Muscle of leg (tissue), 3 donors: ENCODE measurements at regions not wholly inside any gene's neighbourhood (a gene's known extent, or its start where the extent isn't known, plus 50 kb on each side); places are given as distances from the start of the nearest gene placed in this dataset.
"Not testable (repeated sequence)": the region's sequence is repeated elsewhere in the genome, so short reads cannot be mapped to it uniquely, and the experiment has no call there.

Experiments used
- DNase-seq: peaks from one replicate; pipeline ENCODE4 v3.0.0; 2013
- H3K27ac ChIP-seq: one replicate; pipeline ENCODE4 v1.5.1; 2013; ENCODE audit warnings: mild to moderate bottlenecking, low read length, control low read depth
- H3K27me3 ChIP-seq: one replicate; pipeline ENCODE4 v1.6.1; 2013; ENCODE audit warnings: low read length; ENCODE audit not compliant: control insufficient read depth, insufficient read depth
- H3K36me3 ChIP-seq: one replicate; pipeline ENCODE4 v1.6.1; 2013; ENCODE audit warnings: low read length; ENCODE audit not compliant: control insufficient read depth, insufficient read depth
- H3K4me1 ChIP-seq: one replicate; pipeline ENCODE4 v1.6.1; 2013; ENCODE audit warnings: low read length; ENCODE audit not compliant: control insufficient read depth, insufficient read depth
- H3K4me3 ChIP-seq: one replicate; pipeline ENCODE4 v1.5.1; 2013; ENCODE audit warnings: low read length, control low read depth
- H3K9me3 ChIP-seq: replicated peaks from 2 replicates; pipeline ENCODE4 v1.6.1; 2013; ENCODE audit warnings: low read depth, low read length; ENCODE audit not compliant: control insufficient read depth
- WGBS: methylation state at CpG from one replicate; pipeline ENCODE4 v1.1.5; 2013; ENCODE audit warnings: missing lambda C conversion rate; ENCODE audit not compliant: insufficient coverage; 5-methylcytosine and 5-hydroxymethylcytosine counted together

DNA sequence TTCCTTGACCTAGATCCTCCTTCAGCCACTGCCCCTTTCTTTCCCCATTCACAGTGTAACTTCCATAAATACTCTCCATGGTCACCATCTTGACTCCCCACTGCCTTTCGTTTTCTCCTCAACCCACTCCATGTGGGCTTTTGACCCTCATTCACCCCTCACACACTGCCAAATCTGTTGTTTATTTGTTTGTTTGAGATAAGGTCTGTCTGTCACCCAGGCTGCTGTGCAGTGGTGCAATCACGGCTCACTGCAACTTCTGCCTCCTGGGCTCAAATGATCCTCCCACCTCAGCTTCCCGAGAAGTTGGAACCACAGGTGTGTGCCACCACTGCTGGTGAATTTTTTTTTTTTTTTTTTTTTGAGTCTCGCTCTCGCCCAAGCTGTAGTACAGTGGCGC, 162.9 kb downstream of the FGF1 start:
- DNase-seq = no peak
- Histone ChIP-seq H3K9me3 (no peaks in the 10 kb centered on the region), H3K4me3 (no peak overlapping the region), H3K27me3 (no peaks in the 10 kb centered on the region), H3K4me1 (no peaks in the 10 kb centered on the region), H3K36me3 (no peaks in the 10 kb centered on the region), H3K27ac (no peak overlapping the region)
- no CpG with 5 or more reads among the region's 6 CpGs for WGBS

DNA sequence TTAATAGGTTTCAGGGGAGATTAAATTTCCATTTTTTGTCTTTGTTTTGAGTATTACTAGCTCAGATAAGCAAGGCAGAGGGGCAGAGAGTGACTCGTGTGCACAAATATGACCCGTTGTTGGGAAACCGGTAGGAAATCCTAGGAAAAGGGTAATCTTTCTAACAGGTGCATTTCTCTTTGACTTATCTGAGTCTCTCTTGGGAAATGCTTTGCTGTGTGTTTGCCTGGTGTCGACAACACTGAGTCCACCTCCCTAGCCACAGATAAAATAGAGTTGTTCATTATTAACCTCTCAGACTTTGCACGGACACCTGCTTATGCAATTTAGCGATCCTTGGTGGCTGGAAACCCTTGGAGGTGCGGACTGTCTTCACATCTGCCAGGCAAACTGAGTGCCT, 164.2 kb downstream of the FGF1 start:
- Histone ChIP-seq H3K27ac (no peak overlapping the region), H3K4me3 (no peak overlapping the region), H3K4me1 (no peaks in the 10 kb centered on the region), H3K36me3 (no peaks in the 10 kb centered on the region), H3K9me3 (peaks cover 3% of the 10 kb centered on the region), H3K27me3 (no peaks in the 10 kb centered on the region)
- WGBS = 75% methylated on average over 3 of the region's 7 CpGs
- DNase-seq = no peak

DNA sequence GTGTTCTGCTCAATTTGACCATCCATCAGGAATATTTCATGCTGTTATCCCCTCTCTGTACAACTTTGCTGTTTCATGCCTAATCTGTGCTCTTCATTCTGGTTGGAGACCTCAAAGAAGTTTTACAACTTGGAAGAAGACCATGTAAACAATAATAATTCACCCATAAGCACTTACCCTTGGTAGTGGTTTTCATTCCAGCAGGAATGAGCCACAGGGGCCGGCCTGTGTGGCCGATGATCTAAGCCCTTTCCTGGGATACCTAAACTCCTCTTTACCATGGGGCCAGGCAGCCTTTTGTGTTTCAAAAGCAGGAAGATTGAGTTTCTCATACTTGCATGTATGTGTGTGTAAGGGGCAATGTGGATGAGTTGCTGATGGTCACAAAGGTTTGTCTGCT, 165.0 kb downstream of the FGF1 start:
- Histone ChIP-seq H3K9me3 (peaks cover 3% of the 10 kb centered on the region), H3K4me3 (no peak overlapping the region), H3K27me3 (no peaks in the 10 kb centered on the region), H3K36me3 (no peaks in the 10 kb centered on the region), H3K4me1 (no peaks in the 10 kb centered on the region), H3K27ac (no peak overlapping the region)
- no CpG with 5 or more reads among the region's 2 CpGs for WGBS
- DNase-seq = no peak

DNA sequence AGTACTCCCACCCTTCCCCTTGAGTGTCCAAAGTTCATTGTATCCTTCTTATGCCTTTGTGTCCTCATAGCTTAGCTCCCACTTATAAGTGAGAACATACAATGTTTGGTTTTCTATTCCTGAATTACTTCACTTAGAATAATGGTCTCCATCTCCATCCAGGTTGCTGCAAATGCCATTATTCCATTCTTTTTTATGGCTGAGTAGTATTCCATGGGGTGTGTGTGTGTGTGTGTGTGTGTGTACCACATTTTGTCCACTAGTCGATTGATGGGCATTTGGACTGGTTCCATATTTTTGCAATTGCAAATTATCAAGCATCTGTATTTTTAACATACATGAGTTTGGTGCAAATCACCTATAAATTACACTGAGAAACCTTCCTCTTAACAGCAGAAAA, 166.0 kb downstream of the FGF1 start:
- not testable (repeated sequence) for DNase-seq, H3K27ac ChIP-seq, H3K9me3 ChIP-seq, H3K27me3 ChIP-seq, H3K4me1 ChIP-seq, H3K4me3 ChIP-seq, H3K36me3 ChIP-seq
- no CpG with 5 or more reads among the region's 1 CpG for WGBS

DNA sequence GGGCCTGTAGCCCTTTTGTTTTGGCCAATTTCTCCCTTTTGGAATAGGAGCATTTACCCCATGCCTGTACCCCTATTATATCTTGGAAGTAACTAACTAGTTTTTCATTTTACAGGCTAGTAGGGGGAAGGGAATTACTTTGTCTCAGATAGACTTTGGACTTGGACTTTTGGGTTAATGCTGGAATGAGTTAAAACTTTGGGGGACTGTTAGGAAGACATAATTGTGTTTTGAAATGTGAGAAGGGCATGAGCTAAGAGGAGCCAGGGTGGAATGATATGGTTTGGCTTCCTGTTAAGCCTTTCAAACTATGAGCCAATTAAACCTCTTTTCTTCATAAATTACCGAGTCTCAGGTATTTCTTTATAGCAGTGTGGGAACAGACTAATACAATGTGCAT, 168.1 kb downstream of the FGF1 start:
- DNase-seq = no peak
- Histone ChIP-seq H3K27ac (no peak overlapping the region), H3K4me3 (no peak overlapping the region), H3K27me3 (no peaks in the 10 kb centered on the region), H3K4me1 (no peaks in the 10 kb centered on the region), H3K36me3 (no peaks in the 10 kb centered on the region), H3K9me3 (peaks cover 3% of the 10 kb centered on the region)
- WGBS = no CpG with 5 or more reads among the region's 1 CpG

DNA sequence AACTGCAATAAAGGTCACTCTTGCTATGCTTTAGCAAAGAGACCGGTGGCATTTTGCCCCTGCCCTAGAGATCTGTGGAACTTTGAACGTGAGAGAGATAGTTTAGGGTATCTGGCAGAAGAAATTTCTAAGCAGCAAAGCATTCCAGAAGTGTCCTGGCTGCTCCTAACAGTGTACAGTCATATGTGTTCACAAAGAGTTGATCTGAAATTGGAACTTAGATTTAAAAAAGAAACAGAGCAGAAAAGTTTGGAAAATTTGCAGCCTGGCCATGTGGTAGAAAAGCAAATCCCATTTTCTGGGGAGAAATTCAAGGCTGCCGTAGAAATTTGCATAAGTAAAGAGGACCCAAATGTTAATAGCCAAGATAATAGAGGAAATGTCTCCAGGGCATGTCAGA, 169.2 kb downstream of the FGF1 start:
- no peaks in the 10 kb centered on the region for H3K36me3 ChIP-seq
- no peaks in the 10 kb centered on the region for H3K27me3 ChIP-seq
- DNase-seq = no peak
- no peak overlapping the region for H3K27ac ChIP-seq
- peaks cover 8% of the 10 kb centered on the region for H3K4me1 ChIP-seq
- H3K4me3 ChIP-seq = no peak overlapping the region
- 86% methylated on average over 3 of the region's 3 CpGs for WGBS
- H3K9me3 ChIP-seq = peaks cover 3% of the 10 kb centered on the region

DNA sequence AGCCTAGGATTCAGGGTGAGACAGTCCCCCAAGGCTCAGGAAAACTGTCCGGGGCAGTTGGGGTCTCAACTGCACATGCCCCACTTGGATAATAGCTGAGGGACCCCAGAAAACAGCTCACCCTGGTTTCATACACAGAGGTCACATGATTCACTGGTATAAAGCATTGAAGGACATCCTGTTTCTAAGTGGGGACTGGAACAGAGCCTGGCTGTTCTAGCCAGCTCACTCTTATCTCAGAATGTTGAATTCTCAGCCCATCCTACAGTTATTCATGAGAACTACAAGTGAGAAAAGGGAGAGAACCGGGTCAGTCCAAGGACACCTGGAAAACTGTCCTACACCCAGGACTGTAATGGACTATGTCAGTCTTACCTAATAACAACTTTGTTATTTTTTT, 170.9 kb downstream of the FGF1 start:
- Histone ChIP-seq H3K4me1 (peaks cover 10% of the 10 kb centered on the region), H3K27ac (no peak overlapping the region), H3K36me3 (no peaks in the 10 kb centered on the region), H3K4me3 (no peak overlapping the region), H3K27me3 (no peaks in the 10 kb centered on the region), H3K9me3 (peaks cover 3% of the 10 kb centered on the region)
- 71% methylated on average over 1 of the region's 2 CpGs for WGBS
- DNase-seq = no peak

DNA sequence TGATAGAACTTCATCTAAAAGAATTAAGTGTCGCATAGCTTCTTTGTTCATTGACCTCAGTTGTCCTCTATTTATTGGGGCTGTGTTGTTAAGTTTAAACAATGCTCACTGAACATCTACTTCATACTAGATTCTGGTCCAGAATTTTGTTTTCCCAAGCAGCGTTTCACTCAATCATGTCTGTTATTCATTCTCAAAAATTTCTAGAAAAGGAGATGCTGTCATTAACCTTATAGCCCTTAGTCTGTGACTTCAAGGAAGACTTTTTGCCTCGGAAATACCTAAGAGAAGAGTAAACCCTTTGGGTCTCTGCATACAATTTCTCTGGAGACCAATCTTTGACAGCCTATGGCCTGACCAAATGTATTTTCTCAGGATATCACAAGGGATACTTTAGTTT, 171.7 kb downstream of the FGF1 start:
- no peaks in the 10 kb centered on the region for H3K36me3 ChIP-seq
- no peak overlapping the region for H3K27ac ChIP-seq
- no peak for DNase-seq
- H3K4me1 ChIP-seq = peaks cover 10% of the 10 kb centered on the region
- WGBS = no CpG with 5 or more reads among the region's 3 CpGs
- H3K9me3 ChIP-seq = peaks cover 3% of the 10 kb centered on the region
- no peak overlapping the region for H3K4me3 ChIP-seq
- no peaks in the 10 kb centered on the region for H3K27me3 ChIP-seq

DNA sequence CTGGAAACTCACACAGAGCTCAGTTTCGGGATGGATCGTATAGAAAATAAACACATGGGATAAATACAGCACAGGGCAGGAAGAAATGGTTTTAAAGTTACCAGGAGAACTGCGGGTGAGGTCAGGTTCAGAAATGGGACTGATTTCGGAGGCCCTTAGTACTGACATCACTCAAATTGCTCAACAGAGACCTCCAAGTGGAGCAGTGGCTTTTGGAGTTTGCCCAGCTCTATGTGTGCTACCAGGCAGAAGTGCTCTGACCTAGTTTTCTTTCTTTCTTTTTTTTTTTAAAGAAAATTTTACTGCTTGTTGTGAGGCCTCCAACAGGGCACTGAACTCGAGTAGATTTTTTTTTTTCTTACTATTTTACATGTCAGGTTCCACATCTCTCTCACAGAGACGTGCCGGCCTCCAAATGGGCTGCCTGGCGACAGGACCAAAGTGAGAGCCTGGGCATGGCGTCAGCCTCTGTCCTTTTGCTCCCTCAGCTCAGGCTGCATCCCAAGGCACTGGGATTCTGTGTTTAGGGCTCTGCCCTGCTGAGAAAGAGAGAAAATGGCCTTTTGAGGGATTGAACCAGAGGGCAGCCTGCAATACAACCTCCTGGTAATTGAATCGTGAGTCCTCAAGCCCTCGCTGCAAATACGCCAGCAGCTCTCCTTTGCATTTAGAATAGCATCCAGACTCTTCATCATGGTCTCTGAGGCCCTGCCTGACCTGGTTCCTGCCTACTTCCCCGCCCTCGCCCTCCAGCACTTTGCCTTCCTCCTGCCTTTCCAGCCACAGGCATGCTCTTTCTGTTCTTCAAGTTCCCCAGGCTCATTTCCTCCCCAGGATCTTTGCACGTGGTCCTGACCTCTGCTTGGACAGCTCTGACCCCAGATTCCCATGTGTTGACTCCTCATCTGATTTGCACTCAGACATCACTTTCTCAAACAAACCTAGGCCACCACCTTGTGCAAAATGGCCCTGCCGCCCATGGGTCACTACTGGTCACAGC, 173.5 kb downstream of the FGF1 start:
- WGBS = 75% methylated on average over 14 of the region's 16 CpGs
- no peak for DNase-seq
- Histone ChIP-seq H3K27ac (no peak overlapping the region), H3K4me3 (no peak overlapping the region), H3K9me3 (peaks cover 3% of the 10 kb centered on the region), H3K4me1 (peaks cover 12% of the 10 kb centered on the region), H3K36me3 (no peaks in the 10 kb centered on the region), H3K27me3 (no peaks in the 10 kb centered on the region)

DNA sequence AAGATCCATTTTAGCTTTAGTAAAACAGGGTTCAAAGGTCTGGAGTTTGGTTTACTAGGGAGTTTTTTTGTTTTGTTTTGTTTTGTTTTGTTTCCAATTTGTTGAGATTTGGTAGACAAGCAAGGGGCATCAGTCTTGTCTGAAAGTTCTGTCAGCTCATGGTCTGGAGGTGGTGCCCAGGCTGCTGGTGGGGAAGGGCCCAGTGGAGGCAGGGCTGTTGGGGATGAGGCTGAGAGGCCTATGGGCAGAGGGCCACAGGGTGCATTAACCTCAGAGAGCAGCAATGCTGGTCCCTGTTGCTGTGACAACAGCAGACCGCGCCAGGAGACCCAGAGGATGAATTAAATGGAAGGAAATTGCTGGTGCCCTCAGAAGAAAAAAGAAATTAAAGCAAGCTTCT, 174.5 kb downstream of the FGF1 start:
- no peak overlapping the region for H3K27ac ChIP-seq
- no peaks in the 10 kb centered on the region for H3K27me3 ChIP-seq
- H3K4me3 ChIP-seq = no peak overlapping the region
- 88% methylated on average over 2 of the region's 2 CpGs for WGBS
- DNase-seq = no peak
- H3K4me1 ChIP-seq = peaks cover 17% of the 10 kb centered on the region
- H3K9me3 ChIP-seq = no peaks in the 10 kb centered on the region
- H3K36me3 ChIP-seq = no peaks in the 10 kb centered on the region
